VCaP (cell line): ENCODE measurements at regions not wholly inside any gene's neighbourhood (a gene's known extent, or its start where the extent isn't known, plus 50 kb on each side); places are given as distances from the start of the nearest gene placed in this dataset.

Experiments
- H3K27ac ChIP-seq: fragments of 450-650 bp; 2 replicates; pipeline ENCODE4 v1.5.1; 2017
- TF ChIP-seq, protein P1 (sequence below): fragments of 450-650 bp; conservative IDR thresholded peaks from 2 replicates; pipeline ENCODE4 v1.5.1; 2017; ENCODE audit warnings: mild to moderate bottlenecking, moderate library complexity

- TF ChIP-seq, protein P1, sequence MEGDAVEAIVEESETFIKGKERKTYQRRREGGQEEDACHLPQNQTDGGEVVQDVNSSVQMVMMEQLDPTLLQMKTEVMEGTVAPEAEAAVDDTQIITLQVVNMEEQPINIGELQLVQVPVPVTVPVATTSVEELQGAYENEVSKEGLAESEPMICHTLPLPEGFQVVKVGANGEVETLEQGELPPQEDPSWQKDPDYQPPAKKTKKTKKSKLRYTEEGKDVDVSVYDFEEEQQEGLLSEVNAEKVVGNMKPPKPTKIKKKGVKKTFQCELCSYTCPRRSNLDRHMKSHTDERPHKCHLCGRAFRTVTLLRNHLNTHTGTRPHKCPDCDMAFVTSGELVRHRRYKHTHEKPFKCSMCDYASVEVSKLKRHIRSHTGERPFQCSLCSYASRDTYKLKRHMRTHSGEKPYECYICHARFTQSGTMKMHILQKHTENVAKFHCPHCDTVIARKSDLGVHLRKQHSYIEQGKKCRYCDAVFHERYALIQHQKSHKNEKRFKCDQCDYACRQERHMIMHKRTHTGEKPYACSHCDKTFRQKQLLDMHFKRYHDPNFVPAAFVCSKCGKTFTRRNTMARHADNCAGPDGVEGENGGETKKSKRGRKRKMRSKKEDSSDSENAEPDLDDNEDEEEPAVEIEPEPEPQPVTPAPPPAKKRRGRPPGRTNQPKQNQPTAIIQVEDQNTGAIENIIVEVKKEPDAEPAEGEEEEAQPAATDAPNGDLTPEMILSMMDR, result no peak
- no peak overlapping the region for H3K27ac ChIP-seq
Observed at GRCh38 chr3:67894510-67894909, 240.1 kb upstream of the SUCLG2 start.

DNA sequence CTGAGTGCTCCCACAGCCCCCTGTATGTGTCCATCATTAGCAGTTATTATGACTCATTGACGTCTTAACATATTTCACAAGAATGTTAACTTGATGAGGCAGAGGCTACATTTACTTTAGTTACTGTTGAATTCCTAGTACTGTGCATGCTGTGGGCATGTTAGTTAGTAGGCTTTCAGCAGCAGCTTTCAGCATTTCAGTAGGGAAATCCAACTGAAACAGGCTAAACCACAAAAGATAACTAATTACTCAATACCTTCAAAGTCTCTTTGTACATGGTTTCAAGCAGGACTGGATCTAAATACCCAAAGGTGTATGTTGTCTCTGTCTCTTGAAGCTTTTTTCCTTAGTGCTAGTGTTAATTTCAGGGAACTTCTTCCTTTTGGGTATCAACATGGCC, 229.9 kb upstream of the SUCLG2 start:
- TF ChIP-seq, protein P1, result no peak
- no peak overlapping the region for H3K27ac ChIP-seq

DNA sequence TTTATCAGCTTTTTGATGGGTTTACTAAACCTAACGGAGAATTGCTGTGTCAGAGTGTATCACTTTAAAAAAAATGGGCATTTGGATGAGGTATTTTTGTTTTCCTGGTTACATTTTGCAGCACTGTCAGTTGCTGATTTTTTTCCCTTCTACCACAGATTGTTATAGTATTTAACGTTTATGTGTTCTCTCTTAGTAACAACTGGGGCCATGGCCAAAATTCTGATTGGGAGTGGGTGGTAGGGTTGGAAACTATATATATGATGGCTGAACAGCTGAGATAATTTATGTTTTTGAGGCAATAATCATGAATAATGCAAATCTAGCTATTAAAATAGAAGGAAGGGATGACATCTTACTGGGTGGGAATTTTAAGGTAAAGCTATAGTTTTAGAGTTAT, 229.4 kb upstream of the SUCLG2 start:
- TF ChIP-seq, protein P1, result no peak
- H3K27ac ChIP-seq, result no peak overlapping the region

- TF ChIP-seq, protein P1, result no peak
- no peak overlapping the region for H3K27ac ChIP-seq
Observed at GRCh38 chr3:67882981-67883380, 228.6 kb upstream of the SUCLG2 start.

DNA sequence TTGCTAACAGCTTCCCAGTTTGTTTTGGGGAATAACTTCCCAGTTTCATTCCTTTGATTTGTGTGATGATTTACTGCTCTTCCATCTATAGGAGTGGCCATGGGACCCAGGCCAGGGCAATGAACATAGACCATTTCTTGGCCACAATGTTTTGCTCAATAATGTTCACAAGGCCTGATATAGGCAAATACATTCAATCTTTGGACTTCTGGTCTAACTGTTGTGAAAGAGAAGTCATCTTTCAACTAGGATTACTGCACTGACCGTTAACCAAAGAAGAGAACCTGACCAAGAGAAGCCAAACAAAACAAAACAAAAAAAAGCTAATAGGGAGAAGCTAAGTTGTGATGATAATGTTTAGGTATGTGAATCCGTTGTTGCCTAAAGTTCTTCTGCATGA, 221.8 kb upstream of the SUCLG2 start:
- no peak overlapping the region for H3K27ac ChIP-seq
- TF ChIP-seq, protein P1, result no peak

DNA sequence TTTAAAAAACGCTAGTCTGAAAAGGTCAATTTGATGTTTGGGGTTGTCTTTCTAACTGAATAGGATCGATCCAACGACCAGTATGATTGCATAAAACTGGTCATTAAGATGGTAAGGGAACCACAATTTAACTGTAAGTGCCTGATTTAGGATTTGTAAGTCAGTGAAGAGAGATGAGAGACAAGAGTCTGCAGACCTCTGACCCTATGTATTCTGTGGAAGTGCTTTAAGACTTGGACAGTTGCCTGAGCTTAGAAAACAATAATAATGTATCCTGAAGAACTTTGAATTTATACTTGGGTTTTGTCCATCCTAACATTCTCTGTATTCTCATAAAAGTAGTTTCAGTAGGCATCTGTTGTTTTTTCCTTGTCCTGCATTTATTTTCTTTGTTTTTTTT, 221.4 kb upstream of the SUCLG2 start:
- TF ChIP-seq, protein P1, result no peak
- no peak overlapping the region for H3K27ac ChIP-seq

DNA sequence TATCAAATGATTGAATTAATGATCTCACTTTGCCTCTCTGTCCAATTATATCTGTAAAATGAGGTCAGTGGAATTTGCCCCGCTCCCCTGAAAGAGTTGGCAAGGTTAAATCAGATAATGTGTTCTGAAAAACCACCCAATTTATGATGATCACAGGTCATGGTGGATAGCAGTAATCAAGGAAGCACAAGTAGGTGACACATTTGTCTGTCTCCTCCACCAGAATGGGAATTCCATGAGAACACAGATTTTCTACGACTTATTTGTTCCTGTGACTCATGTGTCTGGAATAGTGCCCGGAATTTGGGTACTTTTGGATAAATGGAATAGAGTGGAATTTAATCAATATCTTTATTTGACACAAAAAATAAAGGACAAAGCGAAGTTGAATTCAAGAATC, 220.9 kb upstream of the SUCLG2 start:
- TF ChIP-seq, protein P1, result no peak

GRCh38 chr3:67870477-67870876, 216.1 kb upstream of the SUCLG2 start:
- no peak overlapping the region for H3K27ac ChIP-seq
- TF ChIP-seq, protein P1, result no peak

More for the DNA sequence above, 220.9 kb upstream of the SUCLG2 start:
- H3K27ac ChIP-seq, result no peak overlapping the region
